Keratinocyte (primary cell): ENCODE measurements at regions not wholly inside any gene's neighbourhood (a gene's known extent, or its start where the extent isn't known, plus 50 kb on each side); places are given as distances from the start of the nearest gene placed in this dataset.

Experiments used
- EZH2 ChIP-seq: IDR thresholded peaks from one replicate; pipeline ENCODE4 v1.6.1; 2012; ENCODE audit warnings: inconsistent platforms, mild to moderate bottlenecking, low read length, moderate library complexity
- TF ChIP-seq, protein P1 (sequence below), 3 experiments: IDR thresholded peaks in 1 of 3; conservative IDR thresholded peaks in 1 of 3; optimal IDR thresholded peaks in 1 of 3; 2 replicates in 2 of 3; 3 replicates in 1 of 3; pipeline versions ENCODE3 to v1.5.1; 2011; ENCODE audit warnings: low read length in 3 of 3, mild to moderate bottlenecking in 3 of 3, moderate library complexity in 2 of 3, control low read depth in 1 of 3, inconsistent platforms in 1 of 3; ENCODE audit not compliant: insufficient read depth in 2 of 3; ENCODE audit errors: extremely low read depth in 1 of 3

DNA sequence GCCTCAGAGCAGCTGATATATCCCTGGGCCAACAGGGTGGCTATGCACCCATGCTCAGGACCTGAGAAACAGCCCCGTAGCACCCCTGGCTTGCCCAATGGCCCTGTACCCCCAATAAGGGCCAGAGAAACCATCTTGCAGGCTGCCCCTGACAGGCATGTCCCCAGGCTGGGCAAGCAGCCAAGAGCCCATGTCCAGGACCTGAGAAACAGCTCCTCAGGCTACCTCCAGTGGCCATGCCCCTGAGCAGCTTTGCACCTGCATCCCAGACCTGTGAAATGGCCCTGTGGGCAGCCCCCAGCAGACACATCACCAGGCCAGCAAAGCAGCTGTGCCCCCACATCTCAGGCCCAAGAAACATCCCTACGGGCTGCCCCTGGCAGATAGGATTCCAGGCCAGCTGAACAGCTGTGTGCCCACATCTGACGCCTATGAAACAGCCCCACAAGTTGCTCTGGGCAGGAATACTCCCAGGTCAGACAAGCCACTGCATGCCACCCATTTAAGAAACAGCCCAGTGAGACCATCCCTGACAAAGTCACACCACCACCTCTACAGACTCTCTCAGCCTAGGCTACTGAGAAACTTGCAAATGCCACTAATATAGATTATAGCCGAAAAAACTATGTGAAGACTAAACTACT, 84.1 kb downstream of the TMEM237 start:
- no peak for TF ChIP-seq EZH2
- TF ChIP-seq, protein P1, sequence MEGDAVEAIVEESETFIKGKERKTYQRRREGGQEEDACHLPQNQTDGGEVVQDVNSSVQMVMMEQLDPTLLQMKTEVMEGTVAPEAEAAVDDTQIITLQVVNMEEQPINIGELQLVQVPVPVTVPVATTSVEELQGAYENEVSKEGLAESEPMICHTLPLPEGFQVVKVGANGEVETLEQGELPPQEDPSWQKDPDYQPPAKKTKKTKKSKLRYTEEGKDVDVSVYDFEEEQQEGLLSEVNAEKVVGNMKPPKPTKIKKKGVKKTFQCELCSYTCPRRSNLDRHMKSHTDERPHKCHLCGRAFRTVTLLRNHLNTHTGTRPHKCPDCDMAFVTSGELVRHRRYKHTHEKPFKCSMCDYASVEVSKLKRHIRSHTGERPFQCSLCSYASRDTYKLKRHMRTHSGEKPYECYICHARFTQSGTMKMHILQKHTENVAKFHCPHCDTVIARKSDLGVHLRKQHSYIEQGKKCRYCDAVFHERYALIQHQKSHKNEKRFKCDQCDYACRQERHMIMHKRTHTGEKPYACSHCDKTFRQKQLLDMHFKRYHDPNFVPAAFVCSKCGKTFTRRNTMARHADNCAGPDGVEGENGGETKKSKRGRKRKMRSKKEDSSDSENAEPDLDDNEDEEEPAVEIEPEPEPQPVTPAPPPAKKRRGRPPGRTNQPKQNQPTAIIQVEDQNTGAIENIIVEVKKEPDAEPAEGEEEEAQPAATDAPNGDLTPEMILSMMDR (optimal IDR thresholded peaks at IDR 0.05 in 1 of 3, IDR thresholded peaks at IDR 0.05 in 1 of 3, conservative IDR thresholded peaks at IDR 0.05 in 1 of 3; ENCODE audit: extremely low read depth in 1 of 3, insufficient read depth in 2 of 3, low read length in 3 of 3), result no peak
